AG09319 (cell line): ENCODE measurements at regions not wholly inside any gene's neighbourhood (a gene's known extent, or its start where the extent isn't known, plus 50 kb on each side); places are given as distances from the start of the nearest gene placed in this dataset.

Source experiments
- DNase-seq: peaks from one replicate; pipeline ENCODE4 v3.0.0-alpha.2; 2010; ENCODE audit warnings: low read depth; ENCODE audit errors: extremely low read depth
- CTCF ChIP-seq: IDR thresholded peaks from 2 replicates; pipeline ENCODE4 v1.5.1; 2011; ENCODE audit warnings: low read depth, mild to moderate bottlenecking, inconsistent platforms, low read length, moderate library complexity

GRCh38 chr16:13863075-13863765, 56.7 kb upstream of the ERCC4 start:
- no peak for DNase-seq
- TF ChIP-seq CTCF = no peak

GRCh38 chr16:13864689-13865088, 55.3 kb upstream of the ERCC4 start:
- TF ChIP-seq CTCF = no peak
- DNase-seq = no peak

- peak; percentile 72 for TF ChIP-seq CTCF
- peak; percentile 34 for DNase-seq
Observed at GRCh38 chr16:13866073-13866472, 53.9 kb upstream of the ERCC4 start.
